PC-3 (cell line): ENCODE measurements at regions not wholly inside any gene's neighbourhood (a gene's known extent, or its start where the extent isn't known, plus 50 kb on each side); places are given as distances from the start of the nearest gene placed in this dataset.

Source experiments
- ATAC-seq: fragments of 200-7000 bp; cut with Tn5 transposase; 2 replicates; pipeline ENCODE4 v1.9.1; 2020; ENCODE audit warnings: mild to moderate bottlenecking, moderate library complexity
- BruUV-seq: library from RNA; stranded (reverse); fragments of 400-500 nt; replicated peaks from 2 replicates; lab custom pipeline; 2021; lab: Mats Ljungman, UMichigan
- CTCF ChIA-PET: fragments of 300-600 bp; sonication (Branson Sonifier 250); formaldehyde crosslinking; loops from one replicate; lab custom pipeline; 2022; ENCODE audit warnings: antibody characterized with exemption; lab: Charles Lee
- POLR2A ChIA-PET: fragments of 300-600 bp; sonication (Branson Sonifier 250); formaldehyde crosslinking; loops from one replicate; lab custom pipeline; 2022; ENCODE audit warnings: antibody characterized with exemption; ENCODE audit not compliant: unreplicated experiment; lab: Charles Lee
- DNase-seq: peaks from one replicate; pipeline ENCODE4 v3.0.0-alpha.2; 2015
- H2AFZ ChIP-seq: fragments of 300-600 bp; sonication (generic); 2 replicates; pipeline ENCODE4 v1.6.0; 2016; ENCODE audit warnings: antibody characterized with exemption, low read length
- H3F3A ChIP-seq: fragments of 300-600 bp; sonication (generic); one replicate; pipeline ENCODE4 v1.6.0; 2017; ENCODE audit warnings: antibody characterized with exemption, low read length, control low read depth, mild to moderate bottlenecking; ENCODE audit not compliant: unreplicated experiment
- H3K27ac ChIP-seq: fragments of 300-600 bp; sonication (generic); 2 replicates; pipeline ENCODE4 v1.5.1; 2016; ENCODE audit warnings: mild to moderate bottlenecking, low read length
- H3K27me3 ChIP-seq: fragments of 300-600 bp; sonication (generic); 2 replicates; pipeline ENCODE4 v1.6.1; 2016; ENCODE audit warnings: low read length, mixed read lengths
- H3K36me3 ChIP-seq: fragments of 300-600 bp; sonication (generic); 2 replicates; pipeline ENCODE4 v1.6.1; 2016; ENCODE audit warnings: low read depth, mixed run types, low read length, mixed read lengths
- H3K4me1 ChIP-seq: fragments of 300-600 bp; sonication (generic); 2 replicates; pipeline ENCODE4 v1.5.1; 2016; ENCODE audit warnings: low read length; ENCODE audit not compliant: insufficient read depth
- H3K4me2 ChIP-seq: fragments of 300-600 bp; sonication (generic); 2 replicates; pipeline ENCODE4 v1.6.0; 2016; ENCODE audit warnings: low read length
- H3K4me3 ChIP-seq: fragments of 300-600 bp; sonication (generic); 2 replicates; pipeline ENCODE4 v1.5.1; 2016; ENCODE audit warnings: mild to moderate bottlenecking, low read length, mixed read lengths
- H3K79me2 ChIP-seq: fragments of 300-600 bp; sonication (generic); 2 replicates; pipeline ENCODE4 v1.6.1; 2017; ENCODE audit warnings: low read length, mixed read lengths
- H3K9ac ChIP-seq: fragments of 300-600 bp; sonication (generic); 2 replicates; pipeline ENCODE4 v1.6.0; 2016; ENCODE audit warnings: mild to moderate bottlenecking, low read length
- H3K9me2 ChIP-seq: fragments of 300-600 bp; sonication (generic); replicated peaks from 2 replicates; pipeline ENCODE4 v1.6.1; 2016; ENCODE audit warnings: mixed run types, low read length, mixed read lengths
- H3K9me3 ChIP-seq: fragments of 300-600 bp; sonication (generic); 2 replicates; pipeline ENCODE4 v1.6.1; 2016; ENCODE audit warnings: low read length, mixed read lengths
- H4K20me1 ChIP-seq: fragments of 300-600 bp; sonication (generic); 2 replicates; pipeline ENCODE4 v1.6.1; 2016; ENCODE audit warnings: low read length, mixed read lengths
- EZH2 ChIP-seq: fragments of 300-600 bp; sonication (generic); IDR thresholded peaks from one replicate; pipeline ENCODE4 v1.6.1; 2017; ENCODE audit warnings: antibody characterized with exemption, mild to moderate bottlenecking, low read length; ENCODE audit not compliant: unreplicated experiment
- EZH2phosphoT487 ChIP-seq: fragments of 300-600 bp; sonication (generic); IDR thresholded peaks from 2 replicates; pipeline ENCODE4 v1.6.1; 2018; ENCODE audit warnings: mild to moderate bottlenecking, antibody characterized with exemption, low read length, borderline replicate concordance
- intact Hi-C: fragments of 100-400 bp; cut with micrococcal nuclease; formaldehyde crosslinking; loops from 2 replicates; pipeline ENCODE4 v1.9.0; 2023
- TF ChIP-seq, protein P1 (sequence below): fragments of 300-600 bp; sonication (generic); conservative IDR thresholded peaks from 2 replicates; pipeline ENCODE4 v1.5.1; 2017; ENCODE audit warnings: antibody characterized with exemption, low read depth, mild to moderate bottlenecking, low read length

- H3K9me2 ChIP-seq, result no peaks in the 10 kb centered on the region
- H3K79me2 ChIP-seq, result no peaks in the 10 kb centered on the region
- ChIA-PET POLR2A (no interaction called here), CTCF (no interaction called here)
- DNase-seq (no peak), ATAC-seq (no peak)
- no peak overlapping the region for H3K4me3 ChIP-seq
- no peak overlapping the region for H3K27ac ChIP-seq
- TF ChIP-seq EZH2phosphoT487, result no peak
- no peak for TF ChIP-seq EZH2
- TF ChIP-seq, protein P1, sequence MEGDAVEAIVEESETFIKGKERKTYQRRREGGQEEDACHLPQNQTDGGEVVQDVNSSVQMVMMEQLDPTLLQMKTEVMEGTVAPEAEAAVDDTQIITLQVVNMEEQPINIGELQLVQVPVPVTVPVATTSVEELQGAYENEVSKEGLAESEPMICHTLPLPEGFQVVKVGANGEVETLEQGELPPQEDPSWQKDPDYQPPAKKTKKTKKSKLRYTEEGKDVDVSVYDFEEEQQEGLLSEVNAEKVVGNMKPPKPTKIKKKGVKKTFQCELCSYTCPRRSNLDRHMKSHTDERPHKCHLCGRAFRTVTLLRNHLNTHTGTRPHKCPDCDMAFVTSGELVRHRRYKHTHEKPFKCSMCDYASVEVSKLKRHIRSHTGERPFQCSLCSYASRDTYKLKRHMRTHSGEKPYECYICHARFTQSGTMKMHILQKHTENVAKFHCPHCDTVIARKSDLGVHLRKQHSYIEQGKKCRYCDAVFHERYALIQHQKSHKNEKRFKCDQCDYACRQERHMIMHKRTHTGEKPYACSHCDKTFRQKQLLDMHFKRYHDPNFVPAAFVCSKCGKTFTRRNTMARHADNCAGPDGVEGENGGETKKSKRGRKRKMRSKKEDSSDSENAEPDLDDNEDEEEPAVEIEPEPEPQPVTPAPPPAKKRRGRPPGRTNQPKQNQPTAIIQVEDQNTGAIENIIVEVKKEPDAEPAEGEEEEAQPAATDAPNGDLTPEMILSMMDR, result no peak
- no peaks in the 10 kb centered on the region for H3K9me3 ChIP-seq
- no peaks in the 10 kb centered on the region for H3K27me3 ChIP-seq
- no peak overlapping the region for H3K9ac ChIP-seq
- no peaks in the 10 kb centered on the region for H3K36me3 ChIP-seq
- H4K20me1 ChIP-seq, result no peaks in the 10 kb centered on the region
- no peaks in the 10 kb centered on the region for H3F3A ChIP-seq
- H2AFZ ChIP-seq, result no peak overlapping the region
- no peaks in the 10 kb centered on the region for H3K4me1 ChIP-seq
- intact Hi-C loops, result no loop called here
- BruUV-seq, result no TSS peak
- H3K4me2 ChIP-seq, result no peak overlapping the region
Measured at GRCh38 chr14:101115652-101116051, 212.1 kb upstream of the RTL1 start.

DNA sequence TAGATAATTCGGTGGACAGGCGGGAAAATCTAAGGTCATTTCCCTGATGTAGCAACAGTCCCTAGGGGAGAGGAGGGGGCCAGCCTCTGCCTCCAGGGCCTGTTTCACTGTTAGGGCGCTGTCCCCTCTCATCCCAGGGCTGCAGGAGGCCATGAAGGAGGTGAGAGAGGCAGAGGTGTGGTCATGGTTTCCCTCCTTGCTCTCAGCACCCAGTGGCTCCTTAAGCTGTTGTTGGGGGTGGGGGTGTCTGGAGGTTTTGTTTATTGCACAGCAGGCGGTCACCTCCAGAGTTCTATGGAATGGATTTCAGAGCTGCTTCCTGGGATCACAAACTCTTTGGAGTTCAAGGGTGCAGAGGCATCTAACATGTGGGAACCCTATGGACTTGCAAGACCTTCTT is 212.5 kb upstream of the RTL1 start:
- H4K20me1 ChIP-seq, result no peaks in the 10 kb centered on the region
- no peaks in the 10 kb centered on the region for H3K4me1 ChIP-seq
- H3F3A ChIP-seq, result no peaks in the 10 kb centered on the region
- BruUV-seq, result no TSS peak
- no peaks in the 10 kb centered on the region for H3K36me3 ChIP-seq
- TF ChIP-seq EZH2phosphoT487 (no peak), EZH2 (no peak)
- TF ChIP-seq, protein P1, result no peak
- POLR2A ChIA-PET, result no interaction called here
- H3K9me3 ChIP-seq, result no peaks in the 10 kb centered on the region
- no peak overlapping the region for H3K27ac ChIP-seq
- ATAC-seq (no peak), DNase-seq (no peak)
- no peak overlapping the region for H2AFZ ChIP-seq
- H3K4me3 ChIP-seq, result no peak overlapping the region
- H3K9me2 ChIP-seq, result no peaks in the 10 kb centered on the region
- no peak overlapping the region for H3K9ac ChIP-seq
- H3K27me3 ChIP-seq, result no peaks in the 10 kb centered on the region
- no peaks in the 10 kb centered on the region for H3K79me2 ChIP-seq
- CTCF ChIA-PET, result no interaction called here
- intact Hi-C loops, result no loop called here
- no peak overlapping the region for H3K4me2 ChIP-seq

GRCh38 chr14:101116486-101117130 is 213.1 kb upstream of the RTL1 start:
- H3K36me3 ChIP-seq, result no peaks in the 10 kb centered on the region
- H3F3A ChIP-seq, result no peaks in the 10 kb centered on the region
- no peaks in the 10 kb centered on the region for H3K27me3 ChIP-seq
- H3K4me1 ChIP-seq, result no peaks in the 10 kb centered on the region
- no peaks in the 10 kb centered on the region for H3K9me3 ChIP-seq
- intact Hi-C loops, result no loop called here
- no TSS peak for BruUV-seq
- ATAC-seq (no peak), DNase-seq (no peak)
- no peak overlapping the region for H3K4me3 ChIP-seq
- ChIA-PET CTCF (no interaction called here), POLR2A (no interaction called here)
- H3K79me2 ChIP-seq, result no peaks in the 10 kb centered on the region
- no peak overlapping the region for H3K9ac ChIP-seq
- no peaks in the 10 kb centered on the region for H3K9me2 ChIP-seq
- TF ChIP-seq EZH2, result no peak
- no peak for TF ChIP-seq EZH2phosphoT487
- TF ChIP-seq, protein P1, result no peak
- no peak overlapping the region for H2AFZ ChIP-seq
- no peak overlapping the region for H3K27ac ChIP-seq
- no peak overlapping the region for H3K4me2 ChIP-seq
- H4K20me1 ChIP-seq, result no peaks in the 10 kb centered on the region
